Suprapubic skin (tissue), 3 donors: ENCODE measurements at regions not wholly inside any gene's neighbourhood (a gene's known extent, or its start where the extent isn't known, plus 50 kb on each side); places are given as distances from the start of the nearest gene placed in this dataset.

Experiments used
- CTCF ChIP-seq, 2 donors: fragments of 200-600 bp in 1 of 2; fragments of 450-650 bp in 1 of 2; sonication (generic) in 1 of 2; IDR thresholded peaks; one replicate each; pipeline ENCODE4 v1.5.1; 2016 to 2019; ENCODE audit warnings: antibody characterized with exemption in 2 of 2, mild to moderate bottlenecking in 1 of 2, moderate library complexity in 1 of 2
- POLR2AphosphoS5 ChIP-seq, 3 donors: sonication (generic); formaldehyde crosslinking; IDR thresholded peaks; one replicate each; pipeline ENCODE4 v1.6.1; 2017; ENCODE audit warnings: antibody characterized with exemption in 3 of 3

GRCh38 chr5:3019045-3019444 lies 267.6 kb upstream of the IRX2 start:
- no peak for TF ChIP-seq CTCF (IDR thresholded peaks at IDR 0.05)
- no peak for TF ChIP-seq POLR2AphosphoS5 (IDR thresholded peaks at IDR 0.05)
